ENCODE measurements at regions not wholly inside any gene's neighbourhood (a gene's known extent, or its start where the extent isn't known, plus 50 kb on each side); places are given as distances from the start of the nearest gene placed in this dataset.

DNA sequence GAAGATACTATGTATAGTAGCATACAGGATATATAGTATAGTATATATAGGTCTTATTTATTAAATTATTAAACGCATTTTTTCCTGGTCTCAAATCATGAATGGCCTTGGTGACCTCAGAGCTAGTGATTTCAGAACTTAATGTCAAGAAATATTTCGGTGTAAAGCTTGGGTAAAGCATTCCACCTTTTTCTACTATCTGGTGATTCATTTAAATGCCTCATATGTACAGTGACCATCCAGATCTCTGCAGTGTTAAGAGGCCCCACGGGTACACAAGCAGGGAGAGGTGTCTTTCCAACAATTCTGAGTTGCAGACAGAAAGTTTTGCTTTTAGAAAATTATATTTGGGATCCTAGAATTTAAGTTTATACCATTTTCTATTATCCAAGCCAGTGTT lies 626.5 kb downstream of the PTPRC start:
- Histone ChIP-seq H3K4me3 (ENCODE audit: insufficient read depth in 1 of 2, low read depth in 1 of 2, low read length in 2 of 2) (no peak overlapping the region), H2AFZ (ENCODE audit: low read depth, low read length) (no peak overlapping the region), H2BK15ac (ENCODE audit: low read depth, poor library complexity, severe bottlenecking) (no peak overlapping the region), H2BK120ac (ENCODE audit: low read depth, low read length) (no peak overlapping the region), H4K8ac (ENCODE audit: low read length) (no peak overlapping the region), H3K9me3 (ENCODE audit: control insufficient read depth, low read length) (no peaks in the 10 kb centered on the region), H3K4ac (ENCODE audit: low read depth in 1 of 2, low read length in 2 of 2) (no peak overlapping the region), H3K9ac (ENCODE audit: low read length) (no peak overlapping the region), H3K27me3 (ENCODE audit: control insufficient read depth in 1 of 2, insufficient read depth in 1 of 2, low read length in 2 of 2) (no peaks in the 10 kb centered on the region), H3K23ac (ENCODE audit: low read length in 2 of 2) (no peak overlapping the region), H2BK5ac (ENCODE audit: low read depth, low read length, poor library complexity, severe bottlenecking) (no peak overlapping the region), H3K27ac (ENCODE audit: low read length, poor library complexity, severe bottlenecking) (no peak overlapping the region), H3K14ac (ENCODE audit: low read length in 2 of 2) (no peak overlapping the region), H3K4me2 (ENCODE audit: low read length, poor library complexity, severe bottlenecking) (no peak overlapping the region), H3K18ac (ENCODE audit: low read depth in 1 of 2, low read length in 2 of 2) (no peak overlapping the region), H4K91ac (ENCODE audit: low read length) (no peak overlapping the region), H3K79me1 (replicated peaks; ENCODE audit: low read length, poor library complexity, severe bottlenecking) (no peaks in the 10 kb centered on the region), H2AK5ac (ENCODE audit: low read length, severe bottlenecking) (no peak overlapping the region), H2BK12ac (ENCODE audit: low read length in 2 of 2) (no peak overlapping the region), H3K36me3 (ENCODE audit: control insufficient read depth in 1 of 2, insufficient read depth in 2 of 2, low read depth in 1 of 2, low read length in 2 of 2) (no peaks in the 10 kb centered on the region), H3K4me1 (ENCODE audit: control insufficient read depth, insufficient read depth, low read depth, low read length) (no peaks in the 10 kb centered on the region)
- WGBS: 86% methylated on average over 3 of the region's 3 CpGs
- DNase-seq: no peak

DNA sequence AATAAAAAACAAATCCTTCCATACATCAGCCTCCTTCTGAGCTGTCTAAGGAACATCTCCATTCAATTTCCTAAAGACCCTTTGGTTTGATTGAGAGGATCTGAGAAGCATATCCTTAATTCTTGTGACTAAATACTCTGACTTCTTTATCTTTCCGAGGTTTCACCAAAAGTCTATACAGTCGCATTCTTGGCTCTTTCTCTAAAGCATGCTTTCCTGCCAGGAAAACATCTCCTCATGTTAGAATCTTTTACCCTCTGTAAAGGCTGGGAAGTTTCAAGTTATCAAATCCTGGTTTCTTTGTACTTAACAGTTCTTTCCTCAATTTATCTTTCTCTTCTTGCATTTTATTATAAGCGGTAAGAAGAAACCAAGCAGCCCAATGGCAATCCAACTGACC lies 630.4 kb downstream of the PTPRC start:
- Histone ChIP-seq H3K9me3 (ENCODE audit: control insufficient read depth, low read length) (no peaks in the 10 kb centered on the region), H3K23ac (ENCODE audit: low read length in 2 of 2) (no peak overlapping the region), H3K79me1 (replicated peaks; ENCODE audit: low read length, poor library complexity, severe bottlenecking) (no peaks in the 10 kb centered on the region), H3K4ac (ENCODE audit: low read depth in 1 of 2, low read length in 2 of 2) (no peak overlapping the region), H2BK15ac (ENCODE audit: low read depth, poor library complexity, severe bottlenecking) (no peak overlapping the region), H3K27ac (ENCODE audit: low read length, poor library complexity, severe bottlenecking) (no peak overlapping the region), H2AK5ac (ENCODE audit: low read length, severe bottlenecking) (no peak overlapping the region), H3K4me1 (ENCODE audit: control insufficient read depth, insufficient read depth, low read depth, low read length) (peaks cover 4% of the 10 kb centered on the region), H3K36me3 (ENCODE audit: control insufficient read depth in 1 of 2, insufficient read depth in 2 of 2, low read depth in 1 of 2, low read length in 2 of 2) (no peaks in the 10 kb centered on the region), H3K14ac (ENCODE audit: low read length in 2 of 2) (no peak overlapping the region), H4K8ac (ENCODE audit: low read length) (no peak overlapping the region), H3K4me2 (ENCODE audit: low read length, poor library complexity, severe bottlenecking) (no peak overlapping the region), H3K9ac (ENCODE audit: low read length) (no peak overlapping the region), H2BK12ac (ENCODE audit: low read length in 2 of 2) (no peak overlapping the region), H2BK120ac (ENCODE audit: low read depth, low read length) (no peak overlapping the region), H3K18ac (ENCODE audit: low read depth in 1 of 2, low read length in 2 of 2) (no peak overlapping the region), H3K4me3 (ENCODE audit: insufficient read depth in 1 of 2, low read depth in 1 of 2, low read length in 2 of 2) (no peak overlapping the region), H2BK5ac (ENCODE audit: low read depth, low read length, poor library complexity, severe bottlenecking) (no peak overlapping the region), H4K91ac (ENCODE audit: low read length) (no peak overlapping the region), H3K27me3 (ENCODE audit: control insufficient read depth in 1 of 2, insufficient read depth in 1 of 2, low read length in 2 of 2) (no peaks in the 10 kb centered on the region), H2AFZ (ENCODE audit: low read depth, low read length) (no peak overlapping the region)
- no peak for DNase-seq
- WGBS: 98% methylated on average over 3 of the region's 3 CpGs

DNA sequence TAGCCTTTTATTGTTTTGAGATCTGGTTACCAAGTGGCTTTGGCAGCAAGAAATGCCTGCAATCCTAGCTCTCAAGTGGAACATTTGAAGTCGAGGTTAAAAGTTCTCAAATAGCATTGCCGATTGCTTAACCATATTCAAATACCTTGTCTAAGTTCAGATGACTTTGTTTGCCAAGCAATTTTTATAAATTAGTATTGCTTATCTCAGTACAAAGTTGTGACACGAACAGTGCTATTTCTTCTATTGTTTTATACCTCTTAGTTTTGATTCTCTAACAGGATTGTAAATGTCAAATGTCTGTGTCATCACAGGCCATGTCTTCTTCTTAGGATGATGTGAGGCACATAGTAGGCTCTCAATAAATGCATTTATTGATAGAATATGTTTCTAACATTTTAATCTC lies 633.3 kb downstream of the PTPRC start:
- DNase-seq: peak; percentile 70
- Histone ChIP-seq H3K27ac (ENCODE audit: low read length, poor library complexity, severe bottlenecking) (peak overlapping the region; percentile 98), H2BK12ac (ENCODE audit: low read length in 2 of 2) (no peak overlapping the region), H3K4me3 (ENCODE audit: insufficient read depth in 1 of 2, low read depth in 1 of 2, low read length in 2 of 2) (no peak overlapping the region), H3K18ac (ENCODE audit: low read depth in 1 of 2, low read length in 2 of 2) (no peak overlapping the region), H3K4ac (ENCODE audit: low read depth in 1 of 2, low read length in 2 of 2) (no peak overlapping the region), H4K91ac (ENCODE audit: low read length) (no peak overlapping the region), H3K23ac (ENCODE audit: low read length in 2 of 2) (no peak overlapping the region), H3K36me3 (ENCODE audit: control insufficient read depth in 1 of 2, insufficient read depth in 2 of 2, low read depth in 1 of 2, low read length in 2 of 2) (no peaks in the 10 kb centered on the region), H2BK120ac (ENCODE audit: low read depth, low read length) (no peak overlapping the region), H3K79me1 (replicated peaks; ENCODE audit: low read length, poor library complexity, severe bottlenecking) (no peaks in the 10 kb centered on the region), H3K14ac (ENCODE audit: low read length in 2 of 2) (no peak overlapping the region), H2AFZ (ENCODE audit: low read depth, low read length) (no peak overlapping the region), H3K9me3 (ENCODE audit: control insufficient read depth, low read length) (no peaks in the 10 kb centered on the region), H3K4me2 (ENCODE audit: low read length, poor library complexity, severe bottlenecking) (no peak overlapping the region), H4K8ac (ENCODE audit: low read length) (no peak overlapping the region), H3K9ac (ENCODE audit: low read length) (peak overlapping the region; percentile 15), H3K4me1 (ENCODE audit: control insufficient read depth, insufficient read depth, low read depth, low read length) (peaks cover 5% of the 10 kb centered on the region), H2BK5ac (ENCODE audit: low read depth, low read length, poor library complexity, severe bottlenecking) (no peak overlapping the region), H2AK5ac (ENCODE audit: low read length, severe bottlenecking) (no peak overlapping the region), H3K27me3 (ENCODE audit: control insufficient read depth in 1 of 2, insufficient read depth in 1 of 2, low read length in 2 of 2) (no peaks in the 10 kb centered on the region), H2BK15ac (ENCODE audit: low read depth, poor library complexity, severe bottlenecking) (no peak overlapping the region)
- WGBS: 0% methylated on average over 1 of the region's 3 CpGs

- peak overlapping the region; percentile 36 for H3K9ac ChIP-seq (ENCODE audit: low read length)
- H4K91ac ChIP-seq (ENCODE audit: low read length): no peak overlapping the region
- H3K4me2 ChIP-seq (ENCODE audit: low read length, poor library complexity, severe bottlenecking): no peak overlapping the region
- no peak overlapping the region for H3K18ac ChIP-seq (ENCODE audit: low read depth in 1 of 2, low read length in 2 of 2)
- H3K4me3 ChIP-seq (ENCODE audit: insufficient read depth in 1 of 2, low read depth in 1 of 2, low read length in 2 of 2): no peak overlapping the region
- H2BK15ac ChIP-seq (ENCODE audit: low read depth, poor library complexity, severe bottlenecking): no peak overlapping the region
- H4K8ac ChIP-seq (ENCODE audit: low read length): no peak overlapping the region
- H2BK5ac ChIP-seq (ENCODE audit: low read depth, low read length, poor library complexity, severe bottlenecking): no peak overlapping the region
- no peaks in the 10 kb centered on the region for H3K36me3 ChIP-seq (ENCODE audit: control insufficient read depth in 1 of 2, insufficient read depth in 2 of 2, low read depth in 1 of 2, low read length in 2 of 2)
- no peak overlapping the region for H3K14ac ChIP-seq (ENCODE audit: low read length in 2 of 2)
- 2% methylated on average over 3 of the region's 3 CpGs for WGBS
- H2AK5ac ChIP-seq (ENCODE audit: low read length, severe bottlenecking): no peak overlapping the region
- peak overlapping the region; percentile 87 for H3K27ac ChIP-seq (ENCODE audit: low read length, poor library complexity, severe bottlenecking)
- peak; percentile 95 for DNase-seq
- no peaks in the 10 kb centered on the region for H3K79me1 ChIP-seq (replicated peaks; ENCODE audit: low read length, poor library complexity, severe bottlenecking)
- no peak overlapping the region for H3K4ac ChIP-seq (ENCODE audit: low read depth in 1 of 2, low read length in 2 of 2)
- peaks cover 5% of the 10 kb centered on the region for H3K4me1 ChIP-seq (ENCODE audit: control insufficient read depth, insufficient read depth, low read depth, low read length)
- no peaks in the 10 kb centered on the region for H3K27me3 ChIP-seq (ENCODE audit: control insufficient read depth in 1 of 2, insufficient read depth in 1 of 2, low read length in 2 of 2)
- H2BK12ac ChIP-seq (ENCODE audit: low read length in 2 of 2): no peak overlapping the region
- H2BK120ac ChIP-seq (ENCODE audit: low read depth, low read length): no peak overlapping the region
- H3K23ac ChIP-seq (ENCODE audit: low read length in 2 of 2): no peak overlapping the region
- no peaks in the 10 kb centered on the region for H3K9me3 ChIP-seq (ENCODE audit: control insufficient read depth, low read length)
- H2AFZ ChIP-seq (ENCODE audit: low read depth, low read length): no peak overlapping the region
These were observed 633.8 kb downstream of the PTPRC start for GRCh38 chr1:199272628-199273086.

All from mesenchymal stem cell (in vitro differentiated cells and primary cell).